Islet of Langerhans (tissue), 1 donor: ENCODE measurements at regions not wholly inside any gene's neighbourhood (a gene's known extent, or its start where the extent isn't known, plus 50 kb on each side); places are given as distances from the start of the nearest gene placed in this dataset.
"Not testable (repeated sequence)": the region's sequence is repeated elsewhere in the genome, so short reads cannot be mapped to it uniquely, and the experiment has no call there.

Experiments used
- FAIRE-seq: peaks from one replicate; lab custom pipeline; 2011; peaks lifted over from hg19 to GRCh38; lab: Jason Lieb, UNC

GRCh38 chr5:108696951-108697715 is 50.6 kb upstream of the FER start:
- FAIRE-seq, result no peak

GRCh38 chr5:108696407-108696806 is 51.3 kb upstream of the FER start:
- FAIRE-seq, result no peak

- FAIRE-seq, result no peak
These were observed 59.2 kb upstream of the FER start for GRCh38 chr5:108688485-108688884.

GRCh38 chr5:108687595-108688200 is 60.0 kb upstream of the FER start:
- peak; percentile 45 for FAIRE-seq

- FAIRE-seq, result no peak
These were observed 61.0 kb upstream of the FER start for GRCh38 chr5:108686676-108687075.

- FAIRE-seq, result not testable (repeated sequence)
These were observed 62.1 kb upstream of the FER start for GRCh38 chr5:108685448-108686216.

GRCh38 chr5:108681079-108681921 is 66.4 kb upstream of the FER start:
- FAIRE-seq, result peak; percentile 95

- FAIRE-seq, result no peak
These were observed 69.6 kb upstream of the FER start for GRCh38 chr5:108678091-108678490.

- no peak for FAIRE-seq
These were observed 72.0 kb upstream of the FER start for GRCh38 chr5:108675736-108676135.

GRCh38 chr5:108672639-108673038 is 75.1 kb upstream of the FER start:
- no peak for FAIRE-seq

GRCh38 chr5:108670591-108671289 is 77.0 kb upstream of the FER start:
- FAIRE-seq, result no peak

- FAIRE-seq, result no peak
These were observed 78.2 kb upstream of the FER start for GRCh38 chr5:108669462-108669861.

GRCh38 chr5:108661590-108662219 is 86.0 kb upstream of the FER start:
- no peak for FAIRE-seq

GRCh38 chr5:108661024-108661423 is 86.7 kb upstream of the FER start:
- FAIRE-seq, result no peak

GRCh38 chr5:108660291-108660690 is 87.4 kb upstream of the FER start:
- no peak for FAIRE-seq

- FAIRE-seq, result no peak
These were observed 88.2 kb upstream of the FER start for GRCh38 chr5:108659531-108659930.

- FAIRE-seq, result peak; percentile 9
These were observed 91.8 kb upstream of the FER start for GRCh38 chr5:108655750-108656450.

- FAIRE-seq, result no peak
These were observed 93.6 kb upstream of the FER start for GRCh38 chr5:108654051-108654450.

GRCh38 chr5:108653201-108653600 is 94.5 kb upstream of the FER start:
- no peak for FAIRE-seq

GRCh38 chr5:108650997-108651396 is 96.7 kb upstream of the FER start:
- peak; percentile 89 for FAIRE-seq

- no peak for FAIRE-seq
These were observed 98.1 kb upstream of the FER start for GRCh38 chr5:108649646-108650045.
